SK-N-SH treated with all-trans-retinoic acid at 6 μM for 48 hours (cell line): ENCODE measurements at regions not wholly inside any gene's neighbourhood (a gene's known extent, or its start where the extent isn't known, plus 50 kb on each side); places are given as distances from the start of the nearest gene placed in this dataset.

ENCODE experiments used
- ATAC-seq: fragments of 200-7000 bp; cut with Tn5 transposase; 3 replicates; pipeline ENCODE4 v1.9.1; 2020; ENCODE audit warnings: mild to moderate bottlenecking, moderate library complexity
- ARNTL ChIP-seq: fragments of 450-650 bp; formaldehyde crosslinking; IDR thresholded peaks from 2 replicates; pipeline ENCODE4 v1.5.0; 2020; ENCODE audit warnings: low read depth, mild to moderate bottlenecking, moderate library complexity, borderline replicate concordance
- BACH2 ChIP-seq: fragments of 250-450 bp; sonication (Bioruptor Pico); IDR thresholded peaks from 2 replicates; pipeline ENCODE4 v1.9.0; 2021; ENCODE audit warnings: mild to moderate bottlenecking, borderline replicate concordance
- CREB5 ChIP-seq: fragments of 250-450 bp; sonication (Bioruptor Pico); IDR thresholded peaks from 2 replicates; pipeline ENCODE4 v1.5.1; 2020; ENCODE audit warnings: low read depth, mild to moderate bottlenecking, moderate library complexity
- CSDC2 ChIP-seq: fragments of 250-450 bp; sonication (Bioruptor Pico); IDR thresholded peaks from 2 replicates; pipeline ENCODE4 v1.5.0; 2020; ENCODE audit warnings: mild to moderate bottlenecking, moderate library complexity
- ESRRG ChIP-seq: fragments of 250-450 bp; sonication (Bioruptor Pico); IDR thresholded peaks from 2 replicates; pipeline ENCODE4 v1.6.1; 2021; ENCODE audit warnings: mild to moderate bottlenecking
- GLIS3 ChIP-seq: fragments of 250-450 bp; sonication (Bioruptor Pico); IDR thresholded peaks from 2 replicates; pipeline ENCODE4 v1.5.0; 2020; ENCODE audit warnings: mild to moderate bottlenecking, moderate library complexity
- ISL1 ChIP-seq: fragments of 250-450 bp; sonication (Bioruptor Pico); IDR thresholded peaks from 2 replicates; pipeline ENCODE4 v2.1.2; 2022; ENCODE audit warnings: mild to moderate bottlenecking, moderate library complexity
- OSR1 ChIP-seq: fragments of 250-450 bp; sonication (Bioruptor Pico); IDR thresholded peaks from 2 replicates; pipeline ENCODE4 v1.8.0; 2022; ENCODE audit warnings: moderate library complexity, mild to moderate bottlenecking, inconsistent platforms
- PPARA ChIP-seq: fragments of 250-450 bp; sonication (Bioruptor Pico); IDR thresholded peaks from 2 replicates; pipeline ENCODE4 v1.5.0; 2020; ENCODE audit warnings: mild to moderate bottlenecking, borderline replicate concordance
- RARB ChIP-seq: fragments of 250-450 bp; sonication (Bioruptor Pico); IDR thresholded peaks from 2 replicates; pipeline ENCODE4 v1.8.0; 2021; ENCODE audit warnings: mild to moderate bottlenecking, moderate library complexity
- TCF4 ChIP-seq: fragments of 250-450 bp; sonication (Bioruptor Pico); IDR thresholded peaks from 2 replicates; pipeline ENCODE4 v1.8.0; 2021; ENCODE audit warnings: mild to moderate bottlenecking, moderate library complexity, borderline replicate concordance
- TOX ChIP-seq: fragments of 250-450 bp; sonication (Bioruptor Pico); IDR thresholded peaks from 2 replicates; pipeline ENCODE4 v1.8.0; 2021; ENCODE audit warnings: mild to moderate bottlenecking, moderate library complexity, borderline replicate concordance
- TSHZ2 ChIP-seq: fragments of 250-450 bp; sonication (Bioruptor Pico); IDR thresholded peaks from 2 replicates; pipeline ENCODE4 v1.5.0; 2020; ENCODE audit warnings: mild to moderate bottlenecking, moderate library complexity
- ZC3H10 ChIP-seq: fragments of 250-450 bp; sonication (Bioruptor Pico); IDR thresholded peaks from 2 replicates; pipeline ENCODE4 v1.5.1; 2021; ENCODE audit warnings: mild to moderate bottlenecking, moderate library complexity
- ZFP30 ChIP-seq: fragments of 450-650 bp; formaldehyde crosslinking; IDR thresholded peaks from 2 replicates; pipeline ENCODE4 v1.5.0; 2022; ENCODE audit warnings: mild to moderate bottlenecking, moderate library complexity
- ZNF565 ChIP-seq: fragments of 450-650 bp; formaldehyde crosslinking; conservative IDR thresholded peaks from 2 replicates; pipeline ENCODE4 v1.5.0; 2020; ENCODE audit warnings: low read depth, mild to moderate bottlenecking, moderate library complexity
- ZNF70 ChIP-seq: fragments of 450-650 bp; formaldehyde crosslinking; IDR thresholded peaks from 2 replicates; pipeline ENCODE4 v1.5.0; 2020; ENCODE audit warnings: mild to moderate bottlenecking, moderate library complexity
- ZNF8 ChIP-seq: fragments of 450-650 bp; formaldehyde crosslinking; IDR thresholded peaks from 2 replicates; pipeline ENCODE4 v1.5.0; 2020; ENCODE audit warnings: mild to moderate bottlenecking, moderate library complexity
- TF ChIP-seq, protein P1 (sequence below): fragments of 250-450 bp; sonication (Bioruptor Pico); IDR thresholded peaks from 2 replicates; pipeline ENCODE4 v1.8.0; 2021; ENCODE audit warnings: low read depth, mild to moderate bottlenecking, moderate library complexity, borderline replicate concordance
- TF ChIP-seq, protein P2 (sequence below): fragments of 250-450 bp; sonication (Bioruptor Pico); IDR thresholded peaks from 2 replicates; pipeline ENCODE4 v1.5.1; 2021; ENCODE audit warnings: mild to moderate bottlenecking, moderate library complexity

DNA sequence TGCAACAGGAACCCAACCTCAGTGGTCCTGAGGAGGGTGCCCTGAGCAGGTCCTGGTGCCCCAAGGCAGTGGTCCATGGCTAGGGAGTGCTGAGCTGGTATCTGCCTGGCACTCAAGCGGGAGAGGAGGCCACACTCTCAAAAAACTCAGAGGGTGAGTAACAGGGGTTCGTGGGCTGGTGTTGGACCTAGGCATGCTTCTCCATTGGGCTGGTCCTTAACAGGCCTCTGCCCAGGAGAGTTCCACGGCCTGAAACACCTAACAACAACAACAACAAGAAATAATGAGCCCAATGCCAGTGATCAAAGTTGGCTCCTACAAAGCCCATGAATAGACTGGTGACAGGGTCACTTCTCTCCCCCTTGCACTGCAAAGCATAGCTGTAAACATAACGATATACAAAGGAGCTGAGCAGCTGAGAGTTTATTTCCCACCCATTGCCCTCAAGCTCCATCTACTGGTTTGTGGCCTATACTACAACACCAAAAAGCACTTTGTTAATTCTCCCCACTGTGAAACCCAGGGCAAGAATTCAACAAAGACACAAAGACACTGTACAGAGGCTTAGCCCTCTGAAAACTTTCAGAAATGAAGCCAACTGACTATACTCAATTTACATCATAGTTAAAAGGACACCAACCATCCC lies 736.1 kb upstream of the ADGRL3 start (continued):
- TF ChIP-seq, protein P1, sequence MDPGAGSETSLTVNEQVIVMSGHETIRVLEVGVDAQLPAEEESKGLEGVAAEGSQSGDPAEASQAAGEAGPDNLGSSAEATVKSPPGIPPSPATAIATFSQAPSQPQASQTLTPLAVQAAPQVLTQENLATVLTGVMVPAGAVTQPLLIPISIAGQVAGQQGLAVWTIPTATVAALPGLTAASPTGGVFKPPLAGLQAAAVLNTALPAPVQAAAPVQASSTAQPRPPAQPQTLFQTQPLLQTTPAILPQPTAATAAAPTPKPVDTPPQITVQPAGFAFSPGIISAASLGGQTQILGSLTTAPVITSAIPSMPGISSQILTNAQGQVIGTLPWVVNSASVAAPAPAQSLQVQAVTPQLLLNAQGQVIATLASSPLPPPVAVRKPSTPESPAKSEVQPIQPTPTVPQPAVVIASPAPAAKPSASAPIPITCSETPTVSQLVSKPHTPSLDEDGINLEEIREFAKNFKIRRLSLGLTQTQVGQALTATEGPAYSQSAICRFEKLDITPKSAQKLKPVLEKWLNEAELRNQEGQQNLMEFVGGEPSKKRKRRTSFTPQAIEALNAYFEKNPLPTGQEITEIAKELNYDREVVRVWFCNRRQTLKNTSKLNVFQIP (CRISPR knock-in tag), result no peak
- TF ChIP-seq GLIS3 (CRISPR knock-in tag), result no peak
- TF ChIP-seq ARNTL, result no peak
- TF ChIP-seq, protein P2, sequence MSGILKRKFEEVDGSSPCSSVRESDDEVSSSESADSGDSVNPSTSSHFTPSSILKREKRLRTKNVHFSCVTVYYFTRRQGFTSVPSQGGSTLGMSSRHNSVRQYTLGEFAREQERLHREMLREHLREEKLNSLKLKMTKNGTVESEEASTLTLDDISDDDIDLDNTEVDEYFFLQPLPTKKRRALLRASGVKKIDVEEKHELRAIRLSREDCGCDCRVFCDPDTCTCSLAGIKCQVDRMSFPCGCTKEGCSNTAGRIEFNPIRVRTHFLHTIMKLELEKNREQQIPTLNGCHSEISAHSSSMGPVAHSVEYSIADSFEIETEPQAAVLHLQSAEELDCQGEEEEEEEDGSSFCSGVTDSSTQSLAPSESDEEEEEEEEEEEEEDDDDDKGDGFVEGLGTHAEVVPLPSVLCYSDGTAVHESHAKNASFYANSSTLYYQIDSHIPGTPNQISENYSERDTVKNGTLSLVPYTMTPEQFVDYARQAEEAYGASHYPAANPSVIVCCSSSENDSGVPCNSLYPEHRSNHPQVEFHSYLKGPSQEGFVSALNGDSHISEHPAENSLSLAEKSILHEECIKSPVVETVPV (CRISPR knock-in tag), result no peak

GRCh38 chr4:60482921-60483351 lies 717.2 kb upstream of the ADGRL3 start:
- TF ChIP-seq ISL1 (CRISPR knock-in tag) (no peak), RARB (no peak), PPARA (CRISPR knock-in tag) (no peak), OSR1 (CRISPR knock-in tag) (no peak), ZNF565 (CRISPR knock-in tag) (no peak), CSDC2 (CRISPR knock-in tag) (no peak), ZFP30 (CRISPR knock-in tag) (no peak), ARNTL (no peak), ZC3H10 (CRISPR knock-in tag) (no peak), TCF4 (CRISPR knock-in tag) (no peak), GLIS3 (CRISPR knock-in tag) (no peak), ESRRG (no peak), ZNF70 (CRISPR knock-in tag) (no peak), BACH2 (CRISPR knock-in tag) (no peak), TOX (CRISPR knock-in tag) (no peak), TSHZ2 (no peak), CREB5 (CRISPR knock-in tag) (no peak)
- TF ChIP-seq, protein P1 (CRISPR knock-in tag), result no peak
- no peak for ATAC-seq

GRCh38 chr4:60485276-60485675 lies 714.9 kb upstream of the ADGRL3 start:
- no peak for ATAC-seq
- TF ChIP-seq CREB5 (CRISPR knock-in tag) (no peak), OSR1 (CRISPR knock-in tag) (no peak), ISL1 (CRISPR knock-in tag) (no peak), ARNTL (no peak), TSHZ2 (no peak), ZC3H10 (CRISPR knock-in tag) (no peak), ZNF8 (CRISPR knock-in tag) (no peak), ZFP30 (CRISPR knock-in tag) (no peak), TOX (CRISPR knock-in tag) (no peak), BACH2 (CRISPR knock-in tag) (no peak), CSDC2 (CRISPR knock-in tag) (no peak), RARB (no peak), ESRRG (no peak)
- TF ChIP-seq, protein P2 (CRISPR knock-in tag), result no peak
